Naive B cell (primary cell): ENCODE measurements at regions not wholly inside any gene's neighbourhood (a gene's known extent, or its start where the extent isn't known, plus 50 kb on each side); places are given as distances from the start of the nearest gene placed in this dataset.
"Not testable (repeated sequence)": the region's sequence is repeated elsewhere in the genome, so short reads cannot be mapped to it uniquely, and the experiment has no call there.

Experiments
- ATAC-seq, 2 donors: fragments of 150-1000 bp; cut with Tn5 transposase; 2 replicates each; pipeline ENCODE4 v1.10.0; 2021; ENCODE audit warnings: low read depth in 2 of 2, mild to moderate bottlenecking in 2 of 2, moderate library complexity in 2 of 2
- DNase-seq: peaks from one replicate; pipeline ENCODE4 v3.0.0; 2022
- H3K27ac Mint-ChIP-seq, 6 donors: one replicate each; pipeline ENCODE4 v1.8.0; 2020 to 2022; ENCODE audit warnings: mild to moderate bottlenecking in 6 of 6, mixed read lengths in 6 of 6, moderate library complexity in 5 of 6, inconsistent platforms in 2 of 6
- H3K27me3 Mint-ChIP-seq, 3 donors: one replicate each; pipeline ENCODE4 v1.8.0; 2021 to 2022; ENCODE audit warnings: mixed read lengths in 3 of 3, mild to moderate bottlenecking in 1 of 3
- H3K36me3 Mint-ChIP-seq, 2 donors: one replicate each; pipeline ENCODE4 v1.8.0; 2020 to 2022; ENCODE audit warnings: mixed read lengths in 2 of 2, inconsistent platforms in 1 of 2, mild to moderate bottlenecking in 1 of 2
- H3K4me1 Mint-ChIP-seq, 3 donors: one replicate each; pipeline ENCODE4 v1.8.0; 2020 to 2022; ENCODE audit warnings: mixed read lengths in 3 of 3, inconsistent platforms in 1 of 3, mild to moderate bottlenecking in 1 of 3, moderate library complexity in 1 of 3
- H3K4me3 Mint-ChIP-seq, 8 donors: one replicate each; pipeline ENCODE4 v1.8.0; 2020 to 2022; ENCODE audit warnings: mild to moderate bottlenecking in 8 of 8, mixed read lengths in 8 of 8, moderate library complexity in 8 of 8, inconsistent platforms in 2 of 8
- H3K9me3 Mint-ChIP-seq, 7 donors: one replicate each; pipeline ENCODE4 v1.8.0; 2020 to 2022; ENCODE audit warnings: mixed read lengths in 7 of 7, mild to moderate bottlenecking in 5 of 7, inconsistent platforms in 2 of 7, moderate library complexity in 1 of 7

- H3K4me3 Mint-ChIP-seq: no peak overlapping the region
- H3K36me3 Mint-ChIP-seq: no peaks in the 10 kb centered on the region
- DNase-seq (no peak), ATAC-seq (no peak)
- no peak overlapping the region for H3K27ac Mint-ChIP-seq
- no peaks in the 10 kb centered on the region for H3K27me3 Mint-ChIP-seq
- H3K9me3 Mint-ChIP-seq: peaks cover 0 to 4% (median 0%) of the 10 kb centered on the region in 7 donors
- no peaks in the 10 kb centered on the region for H3K4me1 Mint-ChIP-seq
These were observed 798.8 kb downstream of the C12orf50 start for GRCh38 chr12:87230441-87230840.

DNA sequence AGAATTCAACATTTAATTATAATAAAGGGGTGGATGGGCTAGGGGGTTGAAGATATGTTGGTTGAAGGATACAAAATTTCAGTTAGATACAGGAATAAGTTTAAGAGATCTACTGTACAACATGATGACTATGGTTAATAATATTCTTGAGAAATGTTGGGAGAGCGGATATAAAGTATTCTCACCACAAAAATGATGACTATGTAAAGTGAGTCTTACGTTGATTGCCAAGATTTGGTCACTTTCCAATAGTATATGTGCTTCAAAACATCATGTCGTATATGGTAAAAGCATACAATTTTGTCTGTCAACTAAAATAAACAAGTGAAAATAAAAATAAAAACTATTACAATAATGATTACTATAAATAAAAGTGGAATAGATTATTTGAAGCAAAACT, 802.0 kb downstream of the C12orf50 start:
- DNase-seq (no peak), ATAC-seq (no peak)
- Mint-ChIP-seq H3K36me3 (no peaks in the 10 kb centered on the region), H3K27me3 (no peaks in the 10 kb centered on the region), H3K4me1 (no peaks in the 10 kb centered on the region), H3K9me3 (peaks cover 0 to 4% (median 0%) of the 10 kb centered on the region in 7 donors), H3K4me3 (no peak overlapping the region), H3K27ac (no peak overlapping the region)

DNA sequence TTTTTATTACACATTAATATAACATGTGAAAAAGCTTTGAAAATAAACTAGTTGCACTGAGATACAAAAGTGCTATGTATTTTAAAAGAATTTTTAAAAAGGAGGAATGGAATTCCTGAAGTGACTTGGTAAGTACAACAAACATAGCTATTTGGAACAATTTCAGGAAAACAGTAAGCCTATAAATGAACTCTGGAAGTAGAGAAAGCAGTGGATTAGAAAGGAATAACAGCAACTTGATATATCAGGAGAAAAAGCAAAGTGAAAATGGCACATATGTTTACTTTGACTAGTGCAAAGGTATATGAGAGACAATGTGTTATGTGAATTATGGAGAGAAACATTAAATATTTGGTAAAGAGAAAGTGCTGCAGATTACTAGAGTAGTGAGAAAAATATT, 811.7 kb downstream of the C12orf50 start:
- Mint-ChIP-seq H3K36me3 (no peaks in the 10 kb centered on the region), H3K9me3 (no peaks in the 10 kb centered on the region), H3K27ac (peak overlapping the region in 1 of 6 donors; percentile 8), H3K27me3 (no peaks in the 10 kb centered on the region), H3K4me3 (no peak overlapping the region), H3K4me1 (no peaks in the 10 kb centered on the region)
- DNase-seq: no peak
- no peak for ATAC-seq

GRCh38 chr12:87216436-87216835, 812.8 kb downstream of the C12orf50 start:
- Mint-ChIP-seq H3K27ac (no peak overlapping the region), H3K36me3 (no peaks in the 10 kb centered on the region), H3K4me3 (no peak overlapping the region), H3K27me3 (no peaks in the 10 kb centered on the region), H3K4me1 (no peaks in the 10 kb centered on the region), H3K9me3 (peaks cover 0 to 3% (median 0%) of the 10 kb centered on the region in 7 donors)
- ATAC-seq (no peak), DNase-seq (no peak)

DNA sequence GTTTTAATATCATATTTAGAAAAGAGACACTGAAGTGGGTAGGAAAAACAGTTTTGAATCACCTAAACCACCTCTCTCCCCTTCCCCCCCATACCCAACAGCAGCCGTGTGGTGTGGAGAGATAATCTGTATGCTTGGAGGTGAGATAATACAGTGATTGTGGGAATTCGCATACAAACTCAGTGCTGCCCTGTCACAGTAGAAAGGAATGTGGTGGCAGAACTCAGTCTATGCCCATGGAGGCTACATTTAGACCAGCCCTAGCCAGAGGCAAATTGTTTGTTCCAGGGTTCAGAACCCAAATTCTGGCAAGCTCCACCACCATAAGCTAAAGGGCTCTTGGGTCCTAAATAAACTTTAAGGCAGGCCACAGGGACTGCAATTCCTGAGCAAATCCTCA, 827.0 kb downstream of the C12orf50 start:
- no peaks in the 10 kb centered on the region for H3K36me3 Mint-ChIP-seq
- no peaks in the 10 kb centered on the region for H3K27me3 Mint-ChIP-seq
- no peak for DNase-seq
- ATAC-seq: no peak
- H3K4me3 Mint-ChIP-seq: no peak overlapping the region
- H3K9me3 Mint-ChIP-seq: peaks cover 0 to 21% (median 4%) of the 10 kb centered on the region in 7 donors
- no peak overlapping the region for H3K27ac Mint-ChIP-seq
- H3K4me1 Mint-ChIP-seq: no peaks in the 10 kb centered on the region

DNA sequence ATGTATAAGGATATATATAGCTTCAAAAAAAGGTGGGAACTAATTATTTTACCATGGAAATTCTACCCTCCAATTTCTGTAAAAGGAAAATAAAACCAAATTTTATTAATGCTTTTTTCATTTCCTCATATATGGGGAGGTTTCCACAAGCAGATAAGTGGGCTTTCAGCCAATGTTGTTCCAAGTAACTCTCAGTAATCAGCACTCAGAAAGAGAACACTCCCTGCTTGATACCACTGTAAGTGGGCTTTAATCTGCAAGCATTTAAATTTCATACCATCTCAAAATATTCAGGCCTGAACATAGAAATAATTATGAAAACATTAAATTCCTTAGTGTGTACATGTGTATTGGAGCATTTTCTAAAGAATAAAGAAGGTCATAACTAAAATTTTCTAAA, 827.6 kb downstream of the C12orf50 start:
- Mint-ChIP-seq H3K4me1 (no peaks in the 10 kb centered on the region), H3K9me3 (peaks cover 0 to 19% (median 0%) of the 10 kb centered on the region in 7 donors), H3K36me3 (no peaks in the 10 kb centered on the region), H3K4me3 (no peak overlapping the region), H3K27ac (no peak overlapping the region), H3K27me3 (no peaks in the 10 kb centered on the region)
- DNase-seq (no peak), ATAC-seq (no peak)

GRCh38 chr12:87200289-87200979, 828.8 kb downstream of the C12orf50 start:
- no peak overlapping the region for H3K4me3 Mint-ChIP-seq
- no peak overlapping the region for H3K27ac Mint-ChIP-seq
- DNase-seq: no peak
- H3K9me3 Mint-ChIP-seq: peaks cover 0 to 19% (median 0%) of the 10 kb centered on the region in 7 donors
- H3K4me1 Mint-ChIP-seq: no peaks in the 10 kb centered on the region
- no peaks in the 10 kb centered on the region for H3K27me3 Mint-ChIP-seq
- no peak for ATAC-seq
- H3K36me3 Mint-ChIP-seq: no peaks in the 10 kb centered on the region

- Mint-ChIP-seq H3K4me1 (no peaks in the 10 kb centered on the region), H3K27ac (no peak overlapping the region)
- no peak for DNase-seq
These were observed 831.0 kb downstream of the C12orf50 start for GRCh38 chr12:87198181-87198580.

GRCh38 chr12:87196321-87196720, 832.9 kb downstream of the C12orf50 start:
- Mint-ChIP-seq H3K27ac (no peak overlapping the region), H3K4me1 (no peaks in the 10 kb centered on the region), H3K4me3 (no peak overlapping the region), H3K36me3 (no peaks in the 10 kb centered on the region), H3K9me3 (peaks cover 0 to 4% (median 0%) of the 10 kb centered on the region in 7 donors), H3K27me3 (no peaks in the 10 kb centered on the region)
- ATAC-seq (no peak), DNase-seq (no peak)

More at GRCh38 chr12:87198181-87198580, 831.0 kb downstream of the C12orf50 start:
- H3K9me3 Mint-ChIP-seq: peaks cover 0 to 6% (median 0%) of the 10 kb centered on the region in 7 donors
- H3K4me3 Mint-ChIP-seq: no peak overlapping the region
- ATAC-seq: no peak
- H3K27me3 Mint-ChIP-seq: no peaks in the 10 kb centered on the region
- H3K36me3 Mint-ChIP-seq: no peaks in the 10 kb centered on the region

DNA sequence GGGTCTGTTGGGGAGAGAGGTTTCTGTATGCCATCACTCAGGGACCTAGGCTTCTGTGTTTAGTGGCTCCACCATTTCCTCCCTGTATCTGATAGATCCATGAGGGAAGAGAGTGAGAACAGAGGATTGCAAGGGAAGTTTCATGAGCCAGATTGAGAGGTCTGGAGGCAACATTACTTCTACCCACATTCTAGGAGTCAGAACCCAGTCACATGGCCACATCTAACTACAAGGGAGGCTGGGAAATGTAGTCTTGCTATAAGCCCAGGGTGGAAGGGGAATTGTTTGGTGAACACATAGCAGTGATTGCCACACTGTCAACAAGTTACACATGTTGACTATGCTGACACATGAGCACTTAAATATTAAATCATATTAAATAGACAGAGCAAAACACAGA, 834.8 kb downstream of the C12orf50 start:
- not testable (repeated sequence) for H3K36me3 Mint-ChIP-seq, ATAC-seq, H3K27me3 Mint-ChIP-seq, DNase-seq, H3K4me1 Mint-ChIP-seq, H3K9me3 Mint-ChIP-seq, H3K27ac Mint-ChIP-seq, H3K4me3 Mint-ChIP-seq

DNA sequence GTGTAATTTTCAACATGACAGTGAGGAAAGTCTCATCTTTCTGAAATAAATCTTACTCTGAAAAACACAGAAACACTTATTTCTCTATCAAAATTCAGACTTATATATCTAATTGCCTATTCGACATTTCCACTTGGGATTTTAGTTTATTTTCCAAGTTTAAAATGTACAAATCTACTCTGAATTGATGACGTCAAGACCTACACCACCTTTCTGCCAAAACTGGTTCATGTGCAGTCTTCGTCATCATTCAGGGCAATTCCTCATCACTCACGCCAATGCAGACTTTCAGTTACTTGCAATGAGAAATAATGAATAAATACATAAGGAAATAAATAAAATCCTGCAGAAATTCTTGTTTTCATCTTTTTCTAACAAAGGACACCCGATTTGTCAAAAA, 843.8 kb downstream of the C12orf50 start:
- H3K27ac Mint-ChIP-seq: no peak overlapping the region
- no peaks in the 10 kb centered on the region for H3K27me3 Mint-ChIP-seq
- ATAC-seq: no peak
- H3K9me3 Mint-ChIP-seq: peaks cover 0 to 4% (median 0%) of the 10 kb centered on the region in 7 donors
- DNase-seq: no peak
- H3K36me3 Mint-ChIP-seq: no peaks in the 10 kb centered on the region
- no peaks in the 10 kb centered on the region for H3K4me1 Mint-ChIP-seq
- no peak overlapping the region for H3K4me3 Mint-ChIP-seq

- no peaks in the 10 kb centered on the region for H3K36me3 Mint-ChIP-seq
- H3K27me3 Mint-ChIP-seq: no peaks in the 10 kb centered on the region
- ATAC-seq: no peak
- DNase-seq: no peak
- no peak overlapping the region for H3K4me3 Mint-ChIP-seq
- H3K9me3 Mint-ChIP-seq: peaks cover 0 to 4% (median 0%) of the 10 kb centered on the region in 7 donors
- no peak overlapping the region for H3K27ac Mint-ChIP-seq
- no peaks in the 10 kb centered on the region for H3K4me1 Mint-ChIP-seq
These were observed 846.4 kb downstream of the C12orf50 start for GRCh38 chr12:87182696-87183233.

GRCh38 chr12:87171356-87171755, 857.8 kb downstream of the C12orf50 start:
- ATAC-seq (no peak), DNase-seq (no peak)
- H3K27ac Mint-ChIP-seq: no peak overlapping the region
- no peaks in the 10 kb centered on the region for H3K4me1 Mint-ChIP-seq
- peaks cover 4 to 20% (median 9%) of the 10 kb centered on the region in 7 donors for H3K9me3 Mint-ChIP-seq
- H3K27me3 Mint-ChIP-seq: no peaks in the 10 kb centered on the region
- peaks cover 0 to 3% of the 10 kb centered on the region in 2 donors for H3K36me3 Mint-ChIP-seq
- no peak overlapping the region for H3K4me3 Mint-ChIP-seq

GRCh38 chr12:87169010-87169409, 860.2 kb downstream of the C12orf50 start:
- Mint-ChIP-seq H3K4me3 (no peak overlapping the region), H3K27me3 (no peaks in the 10 kb centered on the region), H3K9me3 (peaks cover 8 to 32% (median 17%) of the 10 kb centered on the region in 7 donors), H3K27ac (no peak overlapping the region), H3K36me3 (peaks cover 0 to 5% of the 10 kb centered on the region in 2 donors), H3K4me1 (no peaks in the 10 kb centered on the region)
- no peak for DNase-seq
- ATAC-seq: no peak
